WTC11 (cell line): ENCODE measurements at regions not wholly inside any gene's neighbourhood (a gene's known extent, or its start where the extent isn't known, plus 50 kb on each side); places are given as distances from the start of the nearest gene placed in this dataset.

ENCODE experiments used
- ATAC-seq: fragments of 200-7000 bp; cut with Tn5 transposase; 2 replicates; pipeline ENCODE4 v1.10.0; 2021; ENCODE audit warnings: mild to moderate bottlenecking, moderate library complexity
- CTCF ChIA-PET: fragments of 300-600 bp; sonication (Branson Sonifier 250); formaldehyde crosslinking; loops from one replicate; lab custom pipeline; 2021; ENCODE audit warnings: antibody characterized with exemption; lab: Charles Lee
- POLR2A ChIA-PET: fragments of 350-600 bp; sonication (Branson Sonifier 250); formaldehyde crosslinking; loops from one replicate; lab custom pipeline; 2021; ENCODE audit warnings: antibody characterized with exemption; lab: Charles Lee
- DNase-seq: peaks from one replicate; pipeline ENCODE4 v3.0.0; 2021; ENCODE audit warnings: low spot score
- H3K27ac Mint-ChIP-seq: 2 replicates; pipeline ENCODE4 v1.8.0; 2021; ENCODE audit warnings: mixed read lengths
- H3K27me3 Mint-ChIP-seq: 2 replicates; pipeline ENCODE4 v1.8.0; 2021; ENCODE audit warnings: low read depth, mild to moderate bottlenecking, moderate library complexity, mixed read lengths
- H3K36me3 Mint-ChIP-seq: 2 replicates; pipeline ENCODE4 v1.8.0; 2021; ENCODE audit warnings: mixed read lengths
- H3K4me1 Mint-ChIP-seq: 2 replicates; pipeline ENCODE4 v1.8.0; 2022; ENCODE audit warnings: mixed read lengths
- H3K4me3 Mint-ChIP-seq: 2 replicates; pipeline ENCODE4 v1.8.0; 2021; ENCODE audit warnings: mild to moderate bottlenecking, moderate library complexity, mixed read lengths
- H3K9me3 Mint-ChIP-seq: 2 replicates; pipeline ENCODE4 v1.8.0; 2021; ENCODE audit warnings: mixed read lengths
- ATF3 ChIP-seq: sonication (generic); formaldehyde crosslinking; conservative IDR thresholded peaks from 2 replicates; pipeline ENCODE4 v1.8.1; 2022; ENCODE audit warnings: mild to moderate bottlenecking, missing genetic modification reagents
- CREM ChIP-seq: sonication (generic); formaldehyde crosslinking; IDR thresholded peaks from 2 replicates; pipeline ENCODE4 v1.8.1; 2022; ENCODE audit warnings: mild to moderate bottlenecking, missing genetic modification reagents, moderate library complexity
- CTCF ChIP-seq: fragments of 200-600 bp; IDR thresholded peaks from 2 replicates; pipeline ENCODE4 v1.8.0; 2022; ENCODE audit warnings: antibody characterized with exemption
- E2F5 ChIP-seq: sonication (generic); formaldehyde crosslinking; IDR thresholded peaks from 2 replicates; pipeline ENCODE4 v1.8.1; 2022; ENCODE audit warnings: mild to moderate bottlenecking, moderate library complexity, missing genetic modification reagents
- ELF4 ChIP-seq: sonication (generic); formaldehyde crosslinking; IDR thresholded peaks from 2 replicates; pipeline ENCODE4 v1.8.1; 2022; ENCODE audit warnings: low read depth, mild to moderate bottlenecking, moderate library complexity, missing genetic modification reagents
- ERG ChIP-seq: fragments of 250-450 bp; sonication (Bioruptor Pico); IDR thresholded peaks from 2 replicates; pipeline ENCODE4 v1.8.0; 2021; ENCODE audit warnings: mild to moderate bottlenecking
- FOXP1 ChIP-seq: sonication (generic); formaldehyde crosslinking; IDR thresholded peaks from 2 replicates; pipeline ENCODE4 v1.8.0; 2022; ENCODE audit warnings: missing genetic modification reagents, mild to moderate bottlenecking, moderate library complexity, borderline replicate concordance
- HMGA2 ChIP-seq: fragments of 250-450 bp; sonication (Bioruptor Pico); IDR thresholded peaks from 2 replicates; pipeline ENCODE4 v1.4.0; 2021; ENCODE audit warnings: mild to moderate bottlenecking, moderate library complexity
- HMGXB4 ChIP-seq: sonication (generic); formaldehyde crosslinking; IDR thresholded peaks from 2 replicates; pipeline ENCODE4 v1.8.1; 2023; ENCODE audit warnings: mild to moderate bottlenecking, moderate library complexity, missing genetic modification reagents
- JAZF1 ChIP-seq: fragments of 250-450 bp; sonication (Bioruptor Pico); IDR thresholded peaks from 2 replicates; pipeline ENCODE4 v1.9.0; 2021; ENCODE audit warnings: moderate library complexity, mild to moderate bottlenecking, inconsistent platforms
- JUN ChIP-seq: sonication (generic); formaldehyde crosslinking; IDR thresholded peaks from 2 replicates; pipeline ENCODE4 v1.8.0; 2023; ENCODE audit warnings: mild to moderate bottlenecking, missing genetic modification reagents
- MXD4 ChIP-seq: fragments of 250-450 bp; sonication (Bioruptor Pico); IDR thresholded peaks from 2 replicates; pipeline ENCODE4 v1.8.0; 2021; ENCODE audit warnings: mild to moderate bottlenecking, moderate library complexity, borderline replicate concordance
- NFE2L1 ChIP-seq: sonication (generic); formaldehyde crosslinking; IDR thresholded peaks from 2 replicates; pipeline ENCODE4 v1.8.1; 2023; ENCODE audit warnings: missing genetic modification reagents
- OVOL2 ChIP-seq: fragments of 250-450 bp; sonication (Bioruptor Pico); IDR thresholded peaks from 2 replicates; pipeline ENCODE4 v1.9.0; 2021; ENCODE audit warnings: mild to moderate bottlenecking, borderline replicate concordance
- PREB ChIP-seq: sonication (generic); formaldehyde crosslinking; IDR thresholded peaks from 2 replicates; pipeline ENCODE4 v1.8.1; 2022; ENCODE audit warnings: mild to moderate bottlenecking, missing genetic modification reagents, moderate library complexity, borderline replicate concordance
- RORB ChIP-seq: fragments of 250-450 bp; sonication (Bioruptor Pico); IDR thresholded peaks from 2 replicates; pipeline ENCODE4 v1.9.0; 2021; ENCODE audit warnings: mild to moderate bottlenecking
- SMAD3 ChIP-seq: sonication (generic); formaldehyde crosslinking; IDR thresholded peaks from 2 replicates; pipeline ENCODE4 v1.8.0; 2022; ENCODE audit warnings: missing genetic modification reagents, mild to moderate bottlenecking, borderline replicate concordance
- SP1 ChIP-seq: sonication (generic); formaldehyde crosslinking; conservative IDR thresholded peaks from 2 replicates; pipeline ENCODE4 v1.8.1; 2022; ENCODE audit warnings: missing genetic modification reagents
- TP53 ChIP-seq: sonication (generic); formaldehyde crosslinking; IDR thresholded peaks from 2 replicates; pipeline ENCODE4 v1.8.1; 2023; ENCODE audit warnings: mild to moderate bottlenecking, missing genetic modification reagents
- ZMAT4 ChIP-seq: fragments of 250-450 bp; sonication (Bioruptor Pico); IDR thresholded peaks from 2 replicates; pipeline ENCODE4 v1.9.0; 2021; ENCODE audit warnings: mild to moderate bottlenecking
- ZNF512 ChIP-seq: sonication (generic); formaldehyde crosslinking; IDR thresholded peaks from 2 replicates; pipeline ENCODE4 v1.8.1; 2022; ENCODE audit warnings: missing genetic modification reagents, borderline replicate concordance

- CTCF ChIA-PET = no interaction called here
- H3K9me3 Mint-ChIP-seq = no peaks in the 10 kb centered on the region
- H3K27me3 Mint-ChIP-seq = no peaks in the 10 kb centered on the region
- H3K27ac Mint-ChIP-seq = no peak overlapping the region
- no peaks in the 10 kb centered on the region for H3K36me3 Mint-ChIP-seq
- DNase-seq = no peak
- POLR2A ChIA-PET = no interaction called here
- peaks cover 11% of the 10 kb centered on the region; the same call in 1 of the 2 replicates for H3K4me1 Mint-ChIP-seq
- H3K4me3 Mint-ChIP-seq = no peak overlapping the region
- no peak for ATAC-seq
- TF ChIP-seq CREM (no peak), E2F5 (no peak), ELF4 (CRISPR knock-in tag) (no peak), MXD4 (no peak), ZNF512 (CRISPR knock-in tag) (no peak), SP1 (CRISPR knock-in tag) (no peak), NFE2L1 (no peak), RORB (CRISPR knock-in tag) (no peak), HMGXB4 (CRISPR knock-in tag) (no peak), SMAD3 (CRISPR knock-in tag) (no peak), ZMAT4 (CRISPR knock-in tag) (no peak), OVOL2 (no peak), FOXP1 (no peak), CTCF (no peak), PREB (CRISPR knock-in tag) (no peak)
These were observed 655.6 kb upstream of the NUDT12 start for GRCh38 chr5:104218200-104218599.

- no peak for ATAC-seq
These were observed 650.6 kb upstream of the NUDT12 start for GRCh38 chr5:104213216-104213615.

More at GRCh38 chr5:104213216-104213615, 650.6 kb upstream of the NUDT12 start:
- TF ChIP-seq ERG (CRISPR knock-in tag) (no peak), JUN (CRISPR knock-in tag) (no peak), TP53 (no peak), HMGA2 (CRISPR knock-in tag) (no peak), ATF3 (CRISPR knock-in tag) (no peak), FOXP1 (no peak), JAZF1 (CRISPR knock-in tag) (no peak)
- H3K27me3 Mint-ChIP-seq = no peaks in the 10 kb centered on the region
- H3K36me3 Mint-ChIP-seq = no peaks in the 10 kb centered on the region
- no peaks in the 10 kb centered on the region for H3K9me3 Mint-ChIP-seq
- H3K27ac Mint-ChIP-seq = no peak overlapping the region
- ChIA-PET CTCF (no interaction called here), POLR2A (no interaction called here)
- H3K4me1 Mint-ChIP-seq = peaks cover 11% of the 10 kb centered on the region; the same call in 1 of the 2 replicates
- no peak overlapping the region for H3K4me3 Mint-ChIP-seq
- DNase-seq = no peak
